Brain microvascular endothelial cell (primary cell): ENCODE measurements at regions not wholly inside any gene's neighbourhood (a gene's known extent, or its start where the extent isn't known, plus 50 kb on each side); places are given as distances from the start of the nearest gene placed in this dataset.

Experiments used
- DNase-seq: peaks from one replicate; pipeline ENCODE4 v3.0.0-alpha.2; 2020
- H3K27ac ChIP-seq: fragments of 250-450 bp; sonication (Bioruptor Pico); 2 replicates; pipeline ENCODE4 v1.5.1; 2020; ENCODE audit warnings: mild to moderate bottlenecking, moderate library complexity
- H3K27me3 ChIP-seq: fragments of 250-450 bp; sonication (Bioruptor Pico); replicated peaks from 2 replicates; pipeline ENCODE4 v1.5.1; 2020; ENCODE audit warnings: mild to moderate bottlenecking
- H3K36me3 ChIP-seq: fragments of 250-450 bp; sonication (Bioruptor Pico); replicated peaks from 2 replicates; pipeline ENCODE4 v1.5.1; 2020; ENCODE audit warnings: mild to moderate bottlenecking
- H3K4me3 ChIP-seq: 2 replicates; pipeline ENCODE4 v1.5.1; 2011; ENCODE audit warnings: low read depth, mild to moderate bottlenecking, control low read depth, low read length, moderate library complexity
- in situ Hi-C: cut with HindIII; loops from 2 replicates; pipeline ENCODE4 v1.10.0; 2017; ENCODE audit warnings: low sequenced_read_pairs, low pct_ligation_motif_present
- TF ChIP-seq, protein P1 (sequence below): IDR thresholded peaks from 2 replicates; pipeline ENCODE4 v1.5.1; 2011; ENCODE audit warnings: low read depth, mild to moderate bottlenecking, moderate library complexity, low read length, control low read depth, inconsistent platforms; ENCODE audit errors: missing control alignments

DNA sequence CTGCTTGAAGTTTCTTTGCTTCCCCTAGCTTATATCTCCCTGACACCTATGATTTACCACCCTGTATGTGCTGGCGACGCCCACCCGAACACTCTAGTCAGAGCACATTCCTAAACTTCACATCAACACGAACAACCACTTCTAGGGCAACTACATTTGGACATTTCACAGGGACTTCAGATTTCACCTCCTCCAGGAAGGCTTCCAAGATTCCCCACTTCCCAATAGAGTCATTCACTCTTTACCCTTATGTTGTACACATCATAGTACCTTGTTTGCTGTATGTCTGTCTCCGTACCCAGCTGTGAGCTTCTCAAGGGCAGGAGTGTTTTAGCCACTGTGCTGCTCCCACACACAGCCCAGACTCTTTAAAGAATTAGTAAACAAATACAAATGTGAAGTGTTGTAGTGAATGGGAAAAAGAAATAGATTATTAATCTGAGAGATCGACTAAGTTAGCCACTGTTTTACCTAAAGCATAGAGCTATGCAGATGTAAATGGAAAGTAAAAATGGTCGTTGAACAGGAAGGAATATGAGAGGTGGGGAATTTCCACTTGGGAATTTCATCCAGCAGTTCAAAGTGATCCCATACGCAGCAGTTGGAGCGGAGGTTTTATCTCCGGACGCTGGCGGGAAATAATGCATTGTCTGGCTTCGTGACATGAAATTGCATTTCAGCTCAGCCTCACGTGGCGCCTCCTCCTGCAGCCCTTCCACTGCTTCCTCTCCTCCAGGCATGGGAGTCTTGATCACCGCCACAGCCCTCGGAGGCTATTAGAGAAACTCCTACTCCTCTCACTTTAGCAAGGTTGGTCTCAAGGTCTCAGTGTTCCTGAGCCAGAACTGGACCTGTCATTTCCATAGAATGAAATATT is 233.4 kb upstream of the COPS8 start:
- TF ChIP-seq, protein P1, sequence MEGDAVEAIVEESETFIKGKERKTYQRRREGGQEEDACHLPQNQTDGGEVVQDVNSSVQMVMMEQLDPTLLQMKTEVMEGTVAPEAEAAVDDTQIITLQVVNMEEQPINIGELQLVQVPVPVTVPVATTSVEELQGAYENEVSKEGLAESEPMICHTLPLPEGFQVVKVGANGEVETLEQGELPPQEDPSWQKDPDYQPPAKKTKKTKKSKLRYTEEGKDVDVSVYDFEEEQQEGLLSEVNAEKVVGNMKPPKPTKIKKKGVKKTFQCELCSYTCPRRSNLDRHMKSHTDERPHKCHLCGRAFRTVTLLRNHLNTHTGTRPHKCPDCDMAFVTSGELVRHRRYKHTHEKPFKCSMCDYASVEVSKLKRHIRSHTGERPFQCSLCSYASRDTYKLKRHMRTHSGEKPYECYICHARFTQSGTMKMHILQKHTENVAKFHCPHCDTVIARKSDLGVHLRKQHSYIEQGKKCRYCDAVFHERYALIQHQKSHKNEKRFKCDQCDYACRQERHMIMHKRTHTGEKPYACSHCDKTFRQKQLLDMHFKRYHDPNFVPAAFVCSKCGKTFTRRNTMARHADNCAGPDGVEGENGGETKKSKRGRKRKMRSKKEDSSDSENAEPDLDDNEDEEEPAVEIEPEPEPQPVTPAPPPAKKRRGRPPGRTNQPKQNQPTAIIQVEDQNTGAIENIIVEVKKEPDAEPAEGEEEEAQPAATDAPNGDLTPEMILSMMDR: no peak
- H3K27me3 ChIP-seq: no peaks in the 10 kb centered on the region
- DNase-seq: no peak

GRCh38 chr2:236852977-236853374 is 232.7 kb upstream of the COPS8 start:
- H3K36me3 ChIP-seq: no peaks in the 10 kb centered on the region
- H3K27me3 ChIP-seq: no peaks in the 10 kb centered on the region
- DNase-seq: no peak
- H3K27ac ChIP-seq: no peak overlapping the region
- in situ Hi-C loops: no loop called here
- TF ChIP-seq, protein P1: no peak
- H3K4me3 ChIP-seq: no peak overlapping the region

More for the DNA sequence above, 233.4 kb upstream of the COPS8 start:
- Histone ChIP-seq H3K4me3 (no peak overlapping the region), H3K36me3 (no peaks in the 10 kb centered on the region), H3K27ac (no peak overlapping the region)
- in situ Hi-C loops: no loop called here

- no peak overlapping the region for H3K27ac ChIP-seq
- no peak for DNase-seq
- TF ChIP-seq, protein P1: no peak
- no peak overlapping the region for H3K4me3 ChIP-seq
- in situ Hi-C loops: no loop called here
- H3K27me3 ChIP-seq: no peaks in the 10 kb centered on the region
- no peaks in the 10 kb centered on the region for H3K36me3 ChIP-seq
Observed at GRCh38 chr2:236853585-236854051, 232.1 kb upstream of the COPS8 start.

- no peak for DNase-seq
- Histone ChIP-seq H3K27me3 (no peaks in the 10 kb centered on the region), H3K4me3 (no peak overlapping the region), H3K36me3 (no peaks in the 10 kb centered on the region), H3K27ac (no peak overlapping the region)
- TF ChIP-seq, protein P1: no peak
- in situ Hi-C loops: no loop called here
Observed at GRCh38 chr2:236855176-236855865, 230.4 kb upstream of the COPS8 start.

GRCh38 chr2:236855866-236856847 is 229.5 kb upstream of the COPS8 start:
- TF ChIP-seq, protein P1: no peak
- H3K27me3 ChIP-seq: no peaks in the 10 kb centered on the region
- H3K4me3 ChIP-seq: no peak overlapping the region
- no peak for DNase-seq
- no peak overlapping the region for H3K27ac ChIP-seq
- in situ Hi-C loops: no loop called here
- H3K36me3 ChIP-seq: no peaks in the 10 kb centered on the region
